AG08395 (cell line): ENCODE measurements at regions not wholly inside any gene's neighbourhood (a gene's known extent, or its start where the extent isn't known, plus 50 kb on each side); places are given as distances from the start of the nearest gene placed in this dataset.
A peak's percentile ranks its signal among the peaks of the same experiment; 100 is the strongest.
"Not testable (repeated sequence)": the region's sequence is repeated elsewhere in the genome, so short reads cannot be mapped to it uniquely, and the experiment has no call there.

ENCODE experiments used
- DNase-seq: peaks from one replicate; pipeline ENCODE4 v3.0.0; 2012; ENCODE audit warnings: mixed read lengths, low spot score

DNA sequence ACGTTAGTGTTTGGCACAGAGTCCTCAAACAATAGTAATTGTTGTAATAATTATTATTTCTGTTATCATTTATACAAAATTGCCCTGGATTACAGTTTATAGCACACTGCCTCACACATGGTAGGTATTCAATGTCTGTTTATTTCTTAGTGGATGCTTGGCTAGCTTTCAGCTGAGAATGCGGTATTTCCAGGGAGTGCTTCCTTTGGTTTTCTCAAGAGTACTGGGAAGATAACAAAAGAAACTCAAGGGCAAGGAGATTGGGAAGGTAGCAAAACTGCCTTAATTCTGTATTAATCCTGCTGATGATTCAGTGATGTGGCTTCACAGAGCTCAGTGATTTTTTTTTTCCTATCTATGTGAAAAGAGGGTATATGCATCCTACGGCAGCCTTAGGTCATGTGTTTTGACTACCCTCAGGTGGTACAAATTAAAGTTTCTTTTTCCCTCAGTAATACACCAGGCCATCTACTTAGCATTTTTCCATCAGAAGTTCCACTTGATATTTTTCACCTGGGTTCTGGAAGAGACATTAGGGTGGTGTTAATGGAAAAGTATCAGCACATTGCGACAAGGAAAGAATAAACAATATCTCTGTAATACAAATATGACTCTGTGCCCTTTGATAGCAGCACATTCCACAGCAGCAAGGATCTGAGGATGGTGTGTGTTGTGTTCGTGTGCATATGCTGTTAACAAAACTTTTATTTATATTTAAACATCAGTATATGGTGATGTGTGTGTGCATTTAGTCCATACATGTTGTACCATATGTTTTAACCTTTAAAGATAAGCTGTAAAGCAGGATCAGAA, 124.3 kb upstream of the RASGEF1B start:
- DNase-seq: no peak

DNA sequence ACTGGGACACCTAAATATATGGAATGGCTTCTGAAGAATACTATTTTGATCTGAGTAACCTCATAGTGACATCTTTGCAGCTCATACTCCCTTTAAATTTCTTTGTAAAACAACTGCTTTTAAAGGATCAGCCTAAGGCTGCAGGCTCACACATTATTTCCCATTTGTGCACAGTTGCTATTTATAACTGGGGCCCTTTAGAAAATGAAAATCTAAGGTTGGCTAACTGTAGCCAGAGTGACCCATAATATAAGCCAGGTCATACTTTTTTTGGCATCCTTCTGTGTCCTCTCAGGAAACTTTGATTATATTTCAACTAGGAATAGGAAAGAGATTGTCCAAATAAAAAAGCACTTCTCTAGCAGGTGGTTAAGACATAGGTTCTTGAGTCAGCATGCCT, 123.6 kb upstream of the RASGEF1B start:
- DNase-seq: no peak

DNA sequence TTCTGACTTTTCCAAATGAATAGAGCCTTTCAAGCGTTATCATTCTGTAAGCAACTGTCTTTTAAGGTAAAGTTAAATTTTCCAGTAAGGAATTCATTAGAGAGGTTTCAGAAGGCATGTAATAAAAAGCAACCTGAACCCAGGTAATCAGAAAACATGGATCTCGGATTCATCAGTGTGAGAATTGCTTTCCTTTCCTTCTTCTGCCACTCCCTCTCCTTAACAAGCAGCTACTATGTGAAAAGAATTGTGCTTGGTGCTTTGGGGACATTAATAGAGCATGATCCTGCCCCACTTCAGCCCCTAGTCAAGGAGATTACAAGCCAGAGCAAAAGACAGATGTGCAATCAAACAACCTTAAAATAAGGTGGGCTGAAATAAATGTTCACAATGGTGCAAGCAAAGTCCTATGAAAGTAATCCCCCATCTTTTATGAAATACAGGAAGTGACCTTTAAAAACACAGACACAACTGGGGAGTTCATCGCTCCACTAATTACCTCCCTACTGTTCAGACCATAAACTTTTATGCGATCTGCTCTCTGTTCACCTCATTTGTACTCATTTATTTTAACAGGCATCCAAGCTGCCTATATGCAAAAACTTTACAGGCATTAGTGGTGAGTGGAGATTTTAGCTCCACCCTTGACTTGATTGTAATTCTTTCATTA, 122.9 kb upstream of the RASGEF1B start:
- no peak for DNase-seq

DNA sequence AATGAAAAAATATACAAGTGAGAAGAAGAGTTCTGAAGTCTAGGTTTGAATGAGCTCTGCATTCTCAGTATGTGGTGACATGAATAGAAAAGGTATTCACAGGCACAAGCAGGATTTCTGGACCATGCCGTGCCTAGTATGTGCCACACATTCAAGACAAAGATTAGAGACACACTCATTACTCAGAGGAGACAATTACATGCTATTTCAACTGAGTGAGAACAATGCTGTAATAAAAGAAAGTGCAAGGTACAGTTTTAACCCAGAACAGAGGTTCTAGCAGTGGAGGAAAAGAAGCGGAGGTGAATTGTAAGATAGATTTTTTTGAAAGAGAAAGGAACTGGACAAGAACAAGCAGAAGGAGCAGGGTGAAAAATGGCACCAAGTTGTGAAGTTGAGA, 121.0 kb upstream of the RASGEF1B start:
- no peak for DNase-seq

DNA sequence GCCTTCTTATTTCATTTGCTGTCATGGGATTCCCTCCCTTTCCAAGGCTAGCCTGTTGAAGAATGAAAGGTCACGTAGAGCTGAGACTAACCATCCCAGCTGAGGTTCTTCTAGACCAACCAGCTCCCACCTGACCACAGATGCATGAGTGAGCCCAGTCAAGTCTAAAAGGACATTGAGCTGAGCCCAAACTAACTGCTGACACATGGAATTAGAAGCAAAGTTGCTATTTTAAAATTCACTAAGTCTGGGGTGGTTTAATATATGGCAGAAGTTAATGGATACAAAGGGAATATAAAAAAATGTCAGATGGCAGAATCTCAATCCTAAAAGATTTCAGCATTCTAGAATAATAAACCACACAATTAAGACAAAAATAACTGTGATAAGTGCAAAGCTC, 118.9 kb upstream of the RASGEF1B start:
- DNase-seq: no peak

DNA sequence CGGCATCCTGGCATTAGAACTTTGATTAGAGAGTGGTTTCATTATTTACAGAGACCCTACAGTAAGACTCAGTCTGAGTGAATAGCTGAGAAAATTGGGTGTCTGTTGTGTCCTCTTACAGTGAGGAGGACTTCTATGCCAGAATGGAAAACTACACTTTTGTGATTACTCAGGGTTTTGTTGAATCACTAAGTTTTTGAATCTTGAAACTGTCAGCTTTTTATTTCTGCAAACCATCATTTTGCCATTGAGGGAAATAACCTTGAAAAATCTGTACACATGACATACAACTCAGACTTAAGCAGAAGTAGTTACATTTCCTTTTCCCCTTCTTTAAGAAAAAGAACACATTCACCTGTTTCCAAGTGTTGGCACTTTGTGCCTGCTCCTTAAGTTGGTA, 117.6 kb upstream of the RASGEF1B start:
- DNase-seq: no peak

DNA sequence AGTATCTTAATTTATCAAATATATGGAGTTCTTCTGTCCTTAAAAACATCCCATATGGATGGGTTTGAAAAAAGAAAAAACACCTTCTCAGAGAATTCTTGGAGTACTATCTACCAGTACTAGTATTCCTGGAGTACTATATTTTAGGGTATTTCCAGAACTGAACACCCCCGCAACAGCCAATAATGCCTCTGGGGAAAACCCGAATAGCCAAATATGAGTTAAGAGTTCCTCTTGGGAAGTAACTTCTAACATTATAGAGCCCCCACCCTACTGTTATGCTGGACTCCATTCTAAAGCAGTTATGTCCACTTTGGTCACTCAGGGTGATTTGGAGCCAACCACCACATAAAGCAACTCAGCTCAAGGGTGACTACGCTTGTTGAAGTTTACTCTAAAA, 115.0 kb upstream of the RASGEF1B start:
- no peak for DNase-seq

DNA sequence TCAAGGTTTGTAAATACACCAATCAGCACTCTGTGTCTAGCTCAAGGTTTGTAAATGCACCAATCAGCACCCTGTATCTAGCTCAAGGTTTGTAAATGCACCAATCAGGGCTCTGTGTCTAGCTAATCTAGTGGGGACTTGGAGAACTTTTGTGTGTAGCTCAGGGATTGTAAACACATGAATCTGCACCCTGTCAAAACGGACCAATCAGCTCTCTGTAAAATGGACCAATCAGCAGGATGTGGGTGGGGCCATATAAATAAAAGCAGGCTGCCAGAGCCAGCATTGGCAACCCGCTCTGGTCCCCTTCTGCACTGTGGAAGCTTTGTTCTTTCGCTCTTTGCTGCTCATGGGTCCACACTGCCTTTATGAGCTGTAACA, 109.3 kb upstream of the RASGEF1B start:
- not testable (repeated sequence) for DNase-seq

DNA sequence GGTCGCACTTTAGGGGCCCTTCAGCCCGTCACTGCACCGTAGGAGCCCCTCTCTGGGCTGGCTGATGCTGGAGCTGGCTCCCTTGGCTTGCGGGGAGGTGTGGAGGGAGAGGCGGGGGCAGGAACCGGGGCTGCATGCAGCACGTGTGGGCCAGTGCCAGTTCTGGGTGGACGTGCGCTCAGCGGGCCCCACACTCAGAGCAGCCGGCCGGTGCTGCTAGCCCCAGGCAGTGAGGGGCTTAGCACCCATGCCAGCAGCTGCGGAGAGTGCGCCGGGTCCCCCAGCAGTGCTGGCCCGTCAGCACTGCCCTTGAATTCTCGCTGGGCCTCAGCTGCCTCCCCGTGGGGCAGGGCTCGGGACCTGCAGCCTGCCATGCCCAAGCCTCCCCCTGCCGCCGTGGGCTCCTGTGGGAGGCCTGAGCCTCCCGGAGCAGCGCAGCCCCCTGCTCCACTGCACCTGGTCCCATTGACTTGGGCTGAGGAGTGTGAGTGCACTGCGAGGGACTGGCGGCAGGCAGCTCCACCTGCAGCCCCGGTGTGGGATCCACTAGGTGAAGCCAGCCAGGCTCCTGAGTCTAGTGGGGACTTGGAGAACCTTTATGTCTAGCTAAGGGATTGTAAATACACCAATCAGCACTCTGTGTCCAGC, 108.8 kb upstream of the RASGEF1B start:
- no peak for DNase-seq

DNA sequence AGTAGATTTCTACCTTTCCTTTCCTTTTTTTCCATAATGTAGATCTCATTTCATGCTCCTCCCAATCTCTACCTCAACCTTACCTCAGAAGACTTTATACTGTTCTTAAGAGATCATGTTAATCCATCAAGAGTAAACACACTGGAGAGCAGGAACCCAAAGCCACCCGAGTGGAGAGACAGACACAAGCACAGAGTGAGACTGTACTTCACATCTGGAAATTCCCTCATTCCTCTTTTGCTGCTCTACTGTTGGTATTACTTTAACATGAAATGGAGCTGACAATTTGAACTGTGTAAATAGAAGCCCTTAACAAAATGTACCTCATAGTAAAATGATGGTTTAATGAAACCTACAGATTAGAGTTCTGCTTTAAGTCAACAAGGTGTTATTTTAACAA, 105.7 kb upstream of the RASGEF1B start:
- DNase-seq: no peak

DNA sequence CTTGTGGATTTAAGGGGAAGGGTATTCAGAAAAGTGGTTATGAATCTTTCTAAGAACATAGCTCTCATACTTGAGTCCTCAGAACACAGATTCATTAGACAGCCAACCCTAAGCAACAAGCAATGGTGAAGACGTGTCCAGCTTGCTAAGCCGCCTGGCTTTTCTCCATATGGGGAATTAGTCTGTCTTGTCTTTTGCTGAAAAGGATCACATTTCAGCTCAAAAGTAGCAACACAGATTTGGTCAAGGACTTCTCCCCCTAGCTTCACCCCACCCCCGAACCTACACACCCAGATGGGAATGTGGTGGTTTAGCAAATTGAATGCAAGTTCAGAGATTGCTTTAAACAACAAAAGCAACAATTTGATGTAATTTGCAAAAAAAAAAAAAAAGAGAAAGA, 103.3 kb upstream of the RASGEF1B start:
- no peak for DNase-seq

DNA sequence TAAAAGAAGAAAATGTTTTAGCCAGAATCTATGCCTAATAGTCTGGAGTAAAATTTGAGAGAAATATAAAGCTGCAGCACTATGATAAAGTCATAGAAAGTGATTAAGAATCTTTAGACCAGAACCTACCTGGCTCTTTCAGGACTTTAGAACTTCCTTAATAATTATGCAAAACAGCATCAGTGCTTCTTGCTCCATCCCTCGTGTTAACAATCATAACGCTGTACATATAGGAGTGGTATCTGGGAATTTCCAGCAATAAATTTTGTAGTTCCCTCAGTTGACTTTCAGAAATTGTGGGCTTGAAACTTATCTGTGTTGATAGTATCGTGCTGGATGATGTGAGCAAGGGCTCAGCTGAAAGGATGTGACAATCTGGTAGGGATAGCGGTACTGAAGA, 102.1 kb upstream of the RASGEF1B start:
- no peak for DNase-seq

DNA sequence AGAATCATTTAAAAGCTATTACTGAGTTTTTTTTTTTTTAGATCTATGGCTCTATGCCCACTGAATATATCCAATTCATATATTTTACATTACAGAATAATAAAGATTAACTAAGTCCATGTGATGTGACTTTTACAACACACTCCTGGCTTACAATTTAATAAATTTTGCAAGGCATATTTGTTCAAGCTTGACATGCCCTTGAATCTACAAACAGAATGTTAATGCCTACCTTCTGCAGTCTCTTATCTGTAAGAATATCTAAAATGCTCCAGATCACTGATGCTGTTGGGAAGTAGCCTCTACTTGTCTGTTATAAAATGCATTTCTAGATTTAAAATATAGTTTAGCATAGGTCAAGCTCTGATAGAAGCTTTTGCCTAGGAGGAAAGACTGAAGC, 100.7 kb upstream of the RASGEF1B start:
- DNase-seq: no peak

DNA sequence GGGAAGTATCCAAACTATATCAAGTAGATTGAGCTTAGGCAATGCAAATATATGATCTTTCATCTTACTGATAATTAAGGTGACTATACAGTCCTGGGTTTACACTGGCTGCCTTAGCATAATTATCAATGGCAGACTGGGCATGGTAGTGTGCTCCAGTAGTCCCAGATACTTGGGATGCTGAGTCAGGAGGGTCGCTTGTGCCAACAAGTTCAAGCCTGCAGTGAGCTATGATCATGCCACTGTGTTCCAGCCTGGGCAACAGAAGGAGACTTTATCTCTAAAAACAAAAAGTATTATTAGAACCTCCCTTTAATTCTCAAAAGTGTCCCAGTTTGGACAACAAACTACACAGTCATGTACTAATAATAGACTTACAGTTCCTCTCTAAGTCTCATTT, 99.4 kb upstream of the RASGEF1B start:
- DNase-seq: no peak

DNA sequence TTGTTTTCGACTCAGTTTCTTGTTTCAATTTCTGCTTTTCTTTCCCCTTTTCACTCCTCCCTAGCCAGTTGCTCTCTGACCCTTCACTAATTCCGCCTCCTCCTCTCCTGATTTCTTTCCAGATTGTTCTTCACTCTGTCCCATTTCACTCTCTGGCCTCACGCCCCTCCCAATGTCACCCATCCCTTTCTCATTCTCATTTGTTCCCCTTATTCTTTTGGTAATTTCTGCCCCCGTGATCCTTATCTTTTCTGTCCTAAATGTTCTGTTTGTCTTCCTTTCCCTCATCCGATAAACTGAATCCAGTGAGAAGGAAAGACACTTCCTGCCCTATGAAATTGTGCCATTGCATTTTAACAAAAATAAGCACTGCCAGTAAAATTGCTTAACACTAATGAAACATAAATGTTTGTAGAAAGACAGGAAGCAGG, 94.5 kb upstream of the RASGEF1B start:
- no peak for DNase-seq

DNA sequence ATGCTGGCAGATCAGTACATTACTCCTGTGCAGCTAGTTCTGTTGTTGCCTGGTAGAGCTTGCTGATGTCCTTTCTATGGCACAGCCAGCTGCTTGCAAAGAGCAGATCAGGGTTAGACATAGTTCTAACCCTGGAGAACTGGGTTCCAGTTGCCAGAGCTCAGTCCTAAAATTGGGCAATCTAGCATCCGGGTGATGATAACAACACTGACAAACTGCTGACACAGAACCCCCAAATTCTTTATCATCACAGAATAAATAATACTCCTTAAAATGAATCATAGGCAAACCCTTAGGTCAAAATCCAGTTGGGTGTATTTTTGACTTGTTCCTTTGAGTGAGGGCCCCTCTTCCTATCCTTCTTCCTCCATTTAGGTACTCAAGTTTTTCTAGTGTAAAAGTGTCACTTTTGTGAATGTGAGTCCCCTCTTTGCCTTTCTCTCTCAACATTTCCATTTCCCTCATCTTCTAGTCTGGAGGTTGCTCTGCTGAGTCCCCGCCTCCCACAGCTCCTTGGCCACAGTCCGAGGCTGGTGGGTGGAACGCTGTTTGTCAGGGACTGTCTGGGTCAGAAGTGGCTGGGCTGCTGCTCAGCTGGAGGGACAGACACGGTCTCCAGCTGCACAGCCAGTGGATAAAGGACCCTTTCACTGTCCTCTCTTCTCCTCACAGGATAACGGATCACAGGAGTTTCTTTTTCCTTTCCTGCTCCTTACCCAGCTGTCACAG, 93.6 kb upstream of the RASGEF1B start:
- DNase-seq: peak; percentile 23

DNA sequence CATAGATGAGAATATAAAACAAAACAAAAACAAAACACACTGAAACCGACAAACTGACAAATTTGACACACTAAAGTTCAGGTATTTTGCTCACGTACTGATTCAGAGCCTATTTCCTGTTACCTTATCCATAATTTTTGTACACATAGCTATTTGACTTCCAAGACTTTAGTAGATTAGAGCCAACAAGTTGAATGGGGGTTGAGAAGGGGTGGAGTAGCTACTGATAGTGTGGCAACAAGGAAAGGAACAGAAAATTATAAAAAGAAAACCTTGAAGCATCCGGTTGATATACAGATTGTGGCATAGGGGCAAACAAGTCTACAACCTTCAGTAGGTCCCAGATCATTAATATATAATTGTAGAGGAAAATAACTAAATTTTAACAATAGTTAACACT, 92.3 kb upstream of the RASGEF1B start:
- DNase-seq: no peak

DNA sequence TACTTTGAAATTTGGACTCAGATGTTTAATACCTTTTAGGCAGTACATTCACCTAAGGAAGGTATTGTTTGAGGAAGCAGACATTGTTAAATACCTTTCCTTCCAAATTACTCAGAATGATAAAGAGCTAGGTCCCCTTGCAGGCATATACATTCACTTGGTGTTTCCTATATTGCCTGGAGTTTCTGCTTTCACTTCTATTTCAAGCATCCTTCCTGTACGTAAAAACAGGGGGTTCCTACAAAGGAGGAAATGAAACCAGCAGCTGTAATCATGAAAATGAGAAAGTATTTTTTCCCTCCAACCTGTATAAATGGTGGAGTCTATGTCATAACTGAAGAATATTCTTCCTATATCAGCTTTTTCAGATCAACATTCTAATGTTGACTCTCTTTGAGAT, 90.4 kb upstream of the RASGEF1B start:
- no peak for DNase-seq

DNA sequence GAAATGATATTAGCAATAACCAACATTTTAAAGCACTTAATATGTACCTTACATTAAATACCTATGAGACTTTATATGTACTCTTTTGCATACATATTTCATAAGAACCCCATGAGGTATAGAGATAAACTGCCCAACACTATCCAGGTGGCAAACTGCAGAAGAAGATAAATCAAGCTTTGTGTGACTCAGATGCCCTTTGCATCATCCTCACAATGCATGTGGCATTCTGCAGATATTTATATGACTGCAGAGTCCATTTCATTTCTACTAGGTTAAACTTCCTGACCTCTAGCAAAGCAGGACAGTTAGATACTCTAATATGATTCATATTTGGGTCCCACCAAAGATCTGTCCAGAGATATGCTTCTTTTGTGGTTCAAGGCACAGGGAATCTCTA, 85.6 kb upstream of the RASGEF1B start:
- DNase-seq: no peak

DNA sequence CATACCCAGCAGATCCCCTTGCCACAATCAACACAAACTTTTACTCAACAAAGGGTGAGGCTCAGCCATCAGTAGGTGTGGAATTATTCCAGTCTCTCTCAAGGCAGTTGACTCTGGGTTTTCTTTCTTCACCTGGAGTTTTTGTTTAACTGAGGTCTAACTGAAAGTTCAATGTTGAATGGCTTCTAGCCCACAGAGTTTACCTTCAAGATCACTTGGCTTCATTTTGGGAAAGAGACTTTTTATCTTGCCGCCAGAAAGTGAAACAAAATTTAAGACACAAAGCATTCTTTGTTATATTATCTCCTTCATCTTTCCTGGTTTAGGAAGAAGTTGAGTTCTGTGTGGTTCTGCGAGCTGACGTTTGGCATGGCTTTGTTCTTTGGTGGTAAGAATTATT, 83.8 kb upstream of the RASGEF1B start:
- DNase-seq: no peak

DNA sequence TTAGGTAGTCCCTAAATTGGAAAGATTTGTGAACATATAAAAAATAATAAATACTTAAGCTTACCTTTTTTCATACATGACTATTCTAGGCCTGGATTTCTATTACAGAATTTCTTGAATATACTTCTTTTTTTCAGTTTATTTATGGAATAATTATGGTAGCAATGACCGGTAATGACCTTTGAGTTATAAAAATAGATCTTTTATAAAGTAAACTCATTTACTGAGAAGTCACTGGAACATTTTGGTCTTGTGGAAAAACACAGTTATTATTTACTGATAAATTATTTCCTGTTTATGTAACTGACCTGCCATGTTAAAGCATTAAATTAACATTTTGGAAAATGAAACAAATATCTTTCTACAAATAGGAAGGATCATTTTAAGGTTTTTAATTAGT, 80.4 kb upstream of the RASGEF1B start:
- DNase-seq: no peak

DNA sequence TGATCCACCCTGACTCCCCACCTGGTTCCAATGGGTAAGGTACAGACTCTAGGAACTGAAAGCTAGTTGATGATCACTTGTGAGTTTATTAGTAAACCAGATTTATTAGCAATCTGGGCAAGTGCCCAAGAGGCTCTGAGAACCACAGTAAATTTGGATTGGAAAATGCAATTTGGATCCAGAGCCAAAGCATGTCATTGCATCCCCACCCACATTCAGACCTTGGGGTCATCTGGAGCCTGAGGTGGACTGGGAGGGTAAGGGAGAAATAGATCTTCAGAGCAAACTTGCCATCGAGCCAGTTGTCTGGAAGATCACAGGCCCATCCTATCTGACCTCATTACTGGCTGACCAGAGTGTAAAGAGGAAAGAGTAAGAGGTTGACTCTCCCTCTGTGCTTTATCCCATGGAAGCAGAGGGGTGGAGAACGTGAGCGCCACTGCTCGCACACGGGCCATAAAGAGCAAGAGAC, 78.7 kb upstream of the RASGEF1B start:
- DNase-seq: no peak

DNA sequence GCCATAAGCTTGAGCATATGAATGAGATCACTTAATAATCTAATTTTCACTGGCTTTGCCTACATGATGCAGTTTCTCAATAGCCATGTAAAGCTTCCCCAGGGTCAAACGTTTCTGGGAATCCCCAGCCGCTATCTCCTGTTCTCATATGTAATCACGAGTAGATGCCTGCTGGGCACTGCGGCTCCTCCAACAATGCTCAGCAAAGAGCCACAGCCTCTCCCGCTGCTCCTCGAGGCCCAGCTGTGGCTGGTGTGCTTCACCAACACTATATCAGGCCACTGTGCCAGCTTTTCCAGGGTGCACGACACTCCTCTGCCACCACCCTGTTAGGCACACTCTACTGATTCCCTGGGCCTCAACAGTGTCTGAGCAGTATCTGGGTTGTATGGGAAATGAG, 78.3 kb upstream of the RASGEF1B start:
- DNase-seq: no peak
